GM12892 (cell line): ENCODE measurements at regions not wholly inside any gene's neighbourhood (a gene's known extent, or its start where the extent isn't known, plus 50 kb on each side); places are given as distances from the start of the nearest gene placed in this dataset.

ENCODE experiments used
- POLR2A ChIP-seq: IDR thresholded peaks from 2 replicates; pipeline ENCODE4 v1.6.1; 2011; ENCODE audit warnings: low read depth, low read length, control low read depth
- TAF1 ChIP-seq: IDR thresholded peaks from 2 replicates; pipeline ENCODE4 v1.6.1; 2011; ENCODE audit warnings: low read depth, mild to moderate bottlenecking, control low read depth, low read length, borderline replicate concordance

GRCh38 chr5:142428036-142428772 lies 103.4 kb upstream of the SPRY4 start:
- no peak for TF ChIP-seq TAF1
- no peak for TF ChIP-seq POLR2A
